Cardiac muscle cell (in vitro differentiated cells and primary cell): ENCODE measurements at regions not wholly inside any gene's neighbourhood (a gene's known extent, or its start where the extent isn't known, plus 50 kb on each side); places are given as distances from the start of the nearest gene placed in this dataset.
"Not testable (repeated sequence)": the region's sequence is repeated elsewhere in the genome, so short reads cannot be mapped to it uniquely, and the experiment has no call there.

Experiments used
- DNase-seq, 2 donors: peaks; one replicate each; pipeline versions ENCODE4 v3.0.0 to v3.0.0-alpha.2; 2010 to 2017; ENCODE audit warnings: low read depth in 1 of 2, low spot score in 1 of 2
- H3K27ac ChIP-seq: fragments of 200-600 bp; sonication (generic); 2 replicates; pipeline ENCODE4 v1.5.1; 2016
- H3K27me3 ChIP-seq: fragments of 200-600 bp; sonication (generic); 2 replicates; pipeline ENCODE4 v1.6.0; 2016; ENCODE audit warnings: control low read depth
- H3K36me3 ChIP-seq: fragments of 200-600 bp; sonication (generic); 2 replicates; pipeline ENCODE4 v1.5.1; 2016; ENCODE audit warnings: control low read depth
- H3K4me1 ChIP-seq: fragments of 200-600 bp; sonication (generic); 2 replicates; pipeline ENCODE4 v1.8.1; 2017; ENCODE audit warnings: low read depth, mild to moderate bottlenecking, mixed run types
- H3K4me3 ChIP-seq: fragments of 200-600 bp; sonication (generic); 2 replicates; pipeline ENCODE4 v1.5.1; 2016; ENCODE audit warnings: mild to moderate bottlenecking
- H3K9me3 ChIP-seq: fragments of 200-600 bp; sonication (generic); 2 replicates; pipeline ENCODE4 v1.5.1; 2017; ENCODE audit warnings: low read depth, mild to moderate bottlenecking, control low read depth
- TF ChIP-seq, protein P1 (sequence below): IDR thresholded peaks from 2 replicates; pipeline ENCODE4 v1.5.1; 2012; ENCODE audit warnings: low read depth, mild to moderate bottlenecking, low read length

DNA sequence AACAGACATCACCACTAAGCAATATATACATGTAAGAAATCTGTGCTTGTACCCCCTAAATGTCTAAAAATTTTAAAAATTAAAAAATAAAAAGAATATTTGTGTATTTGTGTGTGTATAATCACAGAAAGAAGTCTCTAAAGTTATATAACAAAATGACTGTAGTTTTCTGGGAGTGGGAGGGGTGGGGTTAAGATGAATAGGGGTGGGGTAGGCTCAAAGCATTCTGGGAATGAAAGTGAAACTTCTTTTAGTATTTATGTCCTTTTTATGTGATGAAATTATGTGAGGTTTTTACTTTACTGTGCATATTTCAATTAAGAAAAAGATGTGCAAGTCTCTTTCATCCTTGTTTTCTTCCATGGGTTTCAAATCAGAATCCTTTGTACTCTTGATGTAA, 65.3 kb downstream of the FASLG start:
- Histone ChIP-seq H3K4me3 (no peak overlapping the region), H3K4me1 (no peaks in the 10 kb centered on the region), H3K27me3 (no peaks in the 10 kb centered on the region), H3K9me3 (no peaks in the 10 kb centered on the region), H3K27ac (no peak overlapping the region), H3K36me3 (no peaks in the 10 kb centered on the region)
- no peak for DNase-seq
- TF ChIP-seq, protein P1, sequence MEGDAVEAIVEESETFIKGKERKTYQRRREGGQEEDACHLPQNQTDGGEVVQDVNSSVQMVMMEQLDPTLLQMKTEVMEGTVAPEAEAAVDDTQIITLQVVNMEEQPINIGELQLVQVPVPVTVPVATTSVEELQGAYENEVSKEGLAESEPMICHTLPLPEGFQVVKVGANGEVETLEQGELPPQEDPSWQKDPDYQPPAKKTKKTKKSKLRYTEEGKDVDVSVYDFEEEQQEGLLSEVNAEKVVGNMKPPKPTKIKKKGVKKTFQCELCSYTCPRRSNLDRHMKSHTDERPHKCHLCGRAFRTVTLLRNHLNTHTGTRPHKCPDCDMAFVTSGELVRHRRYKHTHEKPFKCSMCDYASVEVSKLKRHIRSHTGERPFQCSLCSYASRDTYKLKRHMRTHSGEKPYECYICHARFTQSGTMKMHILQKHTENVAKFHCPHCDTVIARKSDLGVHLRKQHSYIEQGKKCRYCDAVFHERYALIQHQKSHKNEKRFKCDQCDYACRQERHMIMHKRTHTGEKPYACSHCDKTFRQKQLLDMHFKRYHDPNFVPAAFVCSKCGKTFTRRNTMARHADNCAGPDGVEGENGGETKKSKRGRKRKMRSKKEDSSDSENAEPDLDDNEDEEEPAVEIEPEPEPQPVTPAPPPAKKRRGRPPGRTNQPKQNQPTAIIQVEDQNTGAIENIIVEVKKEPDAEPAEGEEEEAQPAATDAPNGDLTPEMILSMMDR: no peak

DNA sequence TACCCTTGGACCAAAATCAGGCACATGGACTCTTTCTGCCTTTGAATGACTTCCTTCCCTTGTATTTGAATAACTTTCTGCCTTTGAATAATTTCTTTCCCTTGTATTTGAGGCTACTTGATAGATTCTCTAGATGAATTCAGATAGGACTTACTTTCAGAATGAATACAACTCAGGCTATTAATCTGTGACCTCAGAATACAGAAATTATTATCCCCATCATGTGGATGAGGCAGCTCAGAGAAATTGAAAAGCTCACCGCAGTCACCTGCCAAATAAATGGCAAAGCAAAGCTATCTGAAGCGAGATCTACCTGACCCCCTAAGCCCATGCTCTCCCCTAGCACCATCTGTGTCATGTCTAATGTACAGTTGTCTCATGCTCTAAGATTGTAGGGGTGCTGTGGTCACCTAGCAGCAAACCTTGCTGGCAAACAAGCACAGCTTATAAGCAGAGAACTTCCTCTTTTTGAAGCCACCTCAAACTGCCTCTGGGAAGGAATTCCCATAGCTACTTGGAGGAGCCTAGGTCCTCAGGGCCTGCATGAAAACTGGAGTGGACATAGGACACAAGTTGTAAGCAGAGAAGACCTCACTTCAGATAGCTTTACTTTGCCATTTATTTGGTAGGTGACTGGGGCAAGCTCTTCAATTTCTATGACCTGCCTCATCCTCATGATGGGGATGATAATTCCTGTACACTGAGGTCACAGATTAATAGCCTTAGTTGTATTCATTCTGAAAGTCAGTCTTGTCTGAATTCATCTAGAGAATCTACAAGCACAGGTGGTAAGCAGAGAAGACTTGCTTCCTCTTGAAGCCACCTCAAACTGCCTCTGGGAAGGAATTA, 66.1 kb downstream of the FASLG start:
- no peak for DNase-seq
- Histone ChIP-seq H3K9me3 (no peaks in the 10 kb centered on the region), H3K27ac (no peak overlapping the region), H3K36me3 (no peaks in the 10 kb centered on the region), H3K27me3 (no peaks in the 10 kb centered on the region), H3K4me3 (no peak overlapping the region), H3K4me1 (no peaks in the 10 kb centered on the region)
- TF ChIP-seq, protein P1: no peak

DNA sequence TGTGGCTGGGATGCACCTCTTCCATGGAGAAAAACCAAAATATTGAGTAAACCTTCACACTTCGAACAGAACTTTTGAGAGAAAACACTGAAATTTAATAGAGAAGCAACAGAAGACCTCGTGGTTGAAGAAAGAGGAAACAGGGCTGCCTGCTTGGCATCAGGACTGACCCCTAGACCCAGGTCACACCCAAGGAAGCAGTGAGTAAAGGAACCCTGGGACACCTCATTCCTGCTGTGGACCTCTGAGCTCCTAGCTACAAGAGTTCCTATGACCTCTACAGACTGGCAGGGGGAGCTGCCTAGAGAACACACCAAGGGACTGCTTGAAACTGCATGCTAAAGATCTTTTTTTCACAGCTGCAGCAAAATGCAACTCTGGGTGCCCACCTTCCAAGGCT, 67.8 kb downstream of the FASLG start:
- no peaks in the 10 kb centered on the region for H3K36me3 ChIP-seq
- H3K4me3 ChIP-seq: no peak overlapping the region
- no peaks in the 10 kb centered on the region for H3K27me3 ChIP-seq
- H3K9me3 ChIP-seq: no peaks in the 10 kb centered on the region
- TF ChIP-seq, protein P1: no peak
- DNase-seq: no peak
- no peaks in the 10 kb centered on the region for H3K4me1 ChIP-seq
- H3K27ac ChIP-seq: no peak overlapping the region

GRCh38 chr1:172727275-172727857, 68.5 kb downstream of the FASLG start:
- Histone ChIP-seq H3K27ac (no peak overlapping the region), H3K27me3 (no peaks in the 10 kb centered on the region), H3K4me3 (no peak overlapping the region), H3K9me3 (no peaks in the 10 kb centered on the region), H3K4me1 (no peaks in the 10 kb centered on the region), H3K36me3 (no peaks in the 10 kb centered on the region)
- DNase-seq: no peak
- TF ChIP-seq, protein P1: no peak

DNA sequence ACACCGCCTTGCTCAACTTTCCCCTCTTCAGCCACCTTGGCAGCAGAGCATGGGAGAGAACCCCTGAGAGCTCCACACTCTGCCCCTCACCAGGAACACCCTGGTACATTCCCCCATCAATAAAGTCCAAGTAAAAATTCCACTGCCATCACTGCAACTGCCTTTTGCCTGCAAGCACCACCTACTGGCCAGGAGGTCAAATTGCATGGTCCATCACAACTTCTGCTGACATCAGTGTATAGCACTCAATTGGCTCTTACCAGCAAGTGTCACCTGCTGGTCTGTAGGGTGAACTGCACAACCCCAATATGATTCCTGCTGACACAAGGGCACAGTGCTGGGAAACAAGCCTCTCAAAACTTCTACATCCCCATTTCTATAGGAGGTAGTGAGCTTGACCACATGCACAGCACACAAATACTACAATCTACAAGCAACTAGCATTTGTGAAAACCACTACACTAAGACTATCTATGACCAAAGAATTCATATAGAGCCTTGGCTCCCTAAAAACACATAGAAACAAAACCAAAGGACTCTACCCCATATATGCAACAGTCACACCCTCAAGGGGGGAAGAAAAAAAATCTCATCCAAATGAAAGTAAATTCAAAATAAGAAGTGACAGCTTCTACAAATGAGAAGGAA, 69.2 kb downstream of the FASLG start:
- no peaks in the 10 kb centered on the region for H3K4me1 ChIP-seq
- no peak overlapping the region for H3K4me3 ChIP-seq
- TF ChIP-seq, protein P1: peak; percentile 30
- DNase-seq: no peak
- H3K27me3 ChIP-seq: no peaks in the 10 kb centered on the region
- no peak overlapping the region for H3K27ac ChIP-seq
- H3K9me3 ChIP-seq: no peaks in the 10 kb centered on the region
- no peaks in the 10 kb centered on the region for H3K36me3 ChIP-seq

- not testable (repeated sequence) for H3K27me3 ChIP-seq, H3K4me3 ChIP-seq, H3K27ac ChIP-seq, H3K4me1 ChIP-seq, H3K36me3 ChIP-seq, H3K9me3 ChIP-seq, DNase-seq
Observed at GRCh38 chr1:172728705-172729104, 69.8 kb downstream of the FASLG start.
